MCF 10A (cell line): ENCODE measurements at regions not wholly inside any gene's neighbourhood (a gene's known extent, or its start where the extent isn't known, plus 50 kb on each side); places are given as distances from the start of the nearest gene placed in this dataset.

Source experiments
- BruUV-seq: library from RNA; stranded (reverse); fragments of 400-500 nt; replicated peaks from 2 replicates; lab custom pipeline; 2021; lab: Mats Ljungman, UMichigan
- CTCF ChIA-PET: fragments of 300-600 bp; sonication (Branson Sonifier 250); formaldehyde crosslinking; extraction: SDS; loops from one replicate; lab custom pipeline; 2021; ENCODE audit warnings: antibody characterized with exemption, inconsistent platforms; lab: Yijun Ruan, JAX
- POLR2A ChIA-PET: fragments of 300-600, 350-650 bp; sonication (Branson Sonifier 250); formaldehyde crosslinking; extraction: SDS; loops from one replicate; lab custom pipeline; 2020; ENCODE audit warnings: antibody characterized with exemption, inconsistent platforms; lab: Yijun Ruan, JAX
- DNase-seq: peaks from one replicate; pipeline ENCODE4 v3.0.0-alpha.2; 2018; ENCODE audit not compliant: unreplicated experiment
- H3K27ac Mint-ChIP-seq: one replicate; pipeline ENCODE4 v1.8.0; 2022; ENCODE audit warnings: mild to moderate bottlenecking, low read depth, mixed read lengths; ENCODE audit not compliant: unreplicated experiment
- H3K27me3 Mint-ChIP-seq: one replicate; pipeline ENCODE4 v1.8.0; 2022; ENCODE audit warnings: mixed read lengths; ENCODE audit not compliant: insufficient read depth, unreplicated experiment
- H3K36me3 Mint-ChIP-seq: one replicate; pipeline ENCODE4 v1.8.0; 2022; ENCODE audit warnings: mild to moderate bottlenecking, moderate library complexity, mixed read lengths; ENCODE audit not compliant: insufficient read depth, unreplicated experiment
- H3K4me1 Mint-ChIP-seq: one replicate; pipeline ENCODE4 v1.8.0; 2022; ENCODE audit warnings: mixed read lengths; ENCODE audit not compliant: insufficient read depth, unreplicated experiment
- H3K4me3 Mint-ChIP-seq: one replicate; pipeline ENCODE4 v1.8.0; 2022; ENCODE audit warnings: mild to moderate bottlenecking, moderate library complexity, mixed read lengths; ENCODE audit not compliant: unreplicated experiment
- H3K9me3 Mint-ChIP-seq: one replicate; pipeline ENCODE4 v1.8.0; 2022; ENCODE audit warnings: mixed read lengths; ENCODE audit not compliant: unreplicated experiment
- CTCF ChIP-seq: fragments of 200-600 bp; IDR thresholded peaks from one replicate; pipeline ENCODE4 v1.8.0; 2022; ENCODE audit warnings: antibody characterized with exemption, mild to moderate bottlenecking; ENCODE audit not compliant: unreplicated experiment
- intact Hi-C: fragments of 100-400 bp; cut with micrococcal nuclease; formaldehyde crosslinking; loops from 2 replicates; pipeline ENCODE4 v1.14.1; 2022

- no TSS peak for BruUV-seq
- peaks cover 35% of the 10 kb centered on the region for H3K27me3 Mint-ChIP-seq
- H3K36me3 Mint-ChIP-seq = no peaks in the 10 kb centered on the region
- H3K9me3 Mint-ChIP-seq = no peaks in the 10 kb centered on the region
- no peak for TF ChIP-seq CTCF
- H3K4me1 Mint-ChIP-seq = no peaks in the 10 kb centered on the region
- no peak for DNase-seq
- CTCF ChIA-PET = interaction anchor here (0.5 to 1.3 kb wide), 5 partner anchors 11 to 119 kb away, joined by 3 to 4 read pairs (median 3); no protein-coding TSS in a partner anchor
- intact Hi-C loops = no loop called here
- H3K4me3 Mint-ChIP-seq = no peak overlapping the region
- POLR2A ChIA-PET = no interaction called here
- no peak overlapping the region for H3K27ac Mint-ChIP-seq
Measured at GRCh38 chr22:22764085-22764484, 119.7 kb downstream of the GGTLC2 start.

- CTCF ChIA-PET = interaction anchor here (0.6 to 1.0 kb wide), 6 partner anchors 15 to 731 kb away, joined by 3 to 5 read pairs (median 4); no protein-coding TSS in a partner anchor
- no peaks in the 10 kb centered on the region for H3K36me3 Mint-ChIP-seq
- H3K4me3 Mint-ChIP-seq = no peak overlapping the region
- DNase-seq = peak; percentile 16
- no peaks in the 10 kb centered on the region for H3K9me3 Mint-ChIP-seq
- no peak overlapping the region for H3K27ac Mint-ChIP-seq
- BruUV-seq = no TSS peak
- no peak for TF ChIP-seq CTCF
- no peaks in the 10 kb centered on the region for H3K4me1 Mint-ChIP-seq
- POLR2A ChIA-PET = no interaction called here
- intact Hi-C loops = no loop called here
- peaks cover 72% of the 10 kb centered on the region for H3K27me3 Mint-ChIP-seq
Measured at GRCh38 chr22:22767876-22768602, 119.6 kb upstream of the IGLL5 start.

GRCh38 chr22:22768885-22769284 lies 118.7 kb upstream of the IGLL5 start:
- intact Hi-C loops = no loop called here
- no peak for DNase-seq
- no peak overlapping the region for H3K27ac Mint-ChIP-seq
- no TSS peak for BruUV-seq
- no peaks in the 10 kb centered on the region for H3K9me3 Mint-ChIP-seq
- ChIA-PET POLR2A (interaction anchor here (0.7 kb wide), 1 partner anchor 20 kb away, joined by 3 read pairs; no protein-coding TSS in a partner anchor), CTCF (interaction anchor here (0.7 to 2.6 kb wide), 16 partner anchors 10 to 179 kb away, joined by 3 to 22 read pairs (median 8); no protein-coding TSS in a partner anchor)
- H3K4me1 Mint-ChIP-seq = no peaks in the 10 kb centered on the region
- H3K36me3 Mint-ChIP-seq = no peaks in the 10 kb centered on the region
- H3K27me3 Mint-ChIP-seq = peaks cover 81% of the 10 kb centered on the region
- no peak overlapping the region for H3K4me3 Mint-ChIP-seq
- no peak for TF ChIP-seq CTCF

GRCh38 chr22:22769434-22770279 lies 118.0 kb upstream of the IGLL5 start:
- H3K4me1 Mint-ChIP-seq = no peaks in the 10 kb centered on the region
- intact Hi-C loops = no loop called here
- no peaks in the 10 kb centered on the region for H3K36me3 Mint-ChIP-seq
- ChIA-PET POLR2A (interaction anchor here (0.7 kb wide), 2 partner anchors 16 to 21 kb away, joined by 3 read pairs; no protein-coding TSS in a partner anchor), CTCF (interaction anchor here (0.5 to 2.6 kb wide), 30 partner anchors 11 to 256 kb away, joined by 3 to 22 read pairs (median 4); no protein-coding TSS in a partner anchor)
- no peak for TF ChIP-seq CTCF
- H3K27ac Mint-ChIP-seq = no peak overlapping the region
- no peak overlapping the region for H3K4me3 Mint-ChIP-seq
- H3K9me3 Mint-ChIP-seq = no peaks in the 10 kb centered on the region
- no peak for DNase-seq
- BruUV-seq = no TSS peak
- peaks cover 88% of the 10 kb centered on the region for H3K27me3 Mint-ChIP-seq
